ENCODE measurements at regions not wholly inside any gene's neighbourhood (a gene's known extent, or its start where the extent isn't known, plus 50 kb on each side); places are given as distances from the start of the nearest gene placed in this dataset.

- TF ChIP-seq POLR2AphosphoS5 (IDR thresholded peaks at IDR 0.05; ENCODE audit: low read depth, low read length): no peak
- no peak for TF ChIP-seq TAF1 (IDR thresholded peaks at IDR 0.05; ENCODE audit: borderline replicate concordance, low read depth, low read length)
- TF ChIP-seq POLR2A (IDR thresholded peaks at IDR 0.05; ENCODE audit: low read depth, low read length): no peak
Observed at GRCh38 chr15:93143186-93143585, 54.2 kb upstream of the RGMA start.
